Ramos (cell line): ENCODE measurements at regions not wholly inside any gene's neighbourhood (a gene's known extent, or its start where the extent isn't known, plus 50 kb on each side); places are given as distances from the start of the nearest gene placed in this dataset.

Experiments used
- in situ Hi-C: fragments of 300-500 bp; cut with MboI; formaldehyde crosslinking; loops from one replicate; pipeline ENCODE4 v1.14.3; 2022; ENCODE audit warnings: low sequenced_read_pairs; ENCODE audit not compliant: unreplicated experiment

GRCh38 chr2:57534358-57534757, 512.2 kb upstream of the VRK2 start:
- in situ Hi-C loops, result no loop called here

GRCh38 chr2:57536535-57537231, 509.9 kb upstream of the VRK2 start:
- in situ Hi-C loops, result no loop called here

GRCh38 chr2:57539761-57540160, 506.8 kb upstream of the VRK2 start:
- in situ Hi-C loops, result no loop called here

GRCh38 chr2:57542081-57542480, 504.5 kb upstream of the VRK2 start:
- in situ Hi-C loops, result no loop called here

- in situ Hi-C loops, result no loop called here
These were observed 503.4 kb upstream of the VRK2 start for GRCh38 chr2:57543211-57543610.

GRCh38 chr2:57544624-57545023, 502.0 kb upstream of the VRK2 start:
- in situ Hi-C loops, result no loop called here

GRCh38 chr2:57546478-57546877, 500.1 kb upstream of the VRK2 start:
- in situ Hi-C loops, result no loop called here

- in situ Hi-C loops, result no loop called here
These were observed 496.9 kb upstream of the VRK2 start for GRCh38 chr2:57549642-57550102.

GRCh38 chr2:57550912-57551311, 495.7 kb upstream of the VRK2 start:
- in situ Hi-C loops, result no loop called here

- in situ Hi-C loops, result no loop called here
These were observed 493.7 kb upstream of the VRK2 start for GRCh38 chr2:57552885-57553284.

- in situ Hi-C loops, result no loop called here
These were observed 492.3 kb upstream of the VRK2 start for GRCh38 chr2:57554348-57554747.

- in situ Hi-C loops, result no loop called here
These were observed 488.3 kb upstream of the VRK2 start for GRCh38 chr2:57558312-57558711.

GRCh38 chr2:57562495-57562894, 484.1 kb upstream of the VRK2 start:
- in situ Hi-C loops, result no loop called here

GRCh38 chr2:57563015-57563414, 483.6 kb upstream of the VRK2 start:
- in situ Hi-C loops, result no loop called here

GRCh38 chr2:57567245-57567644, 479.4 kb upstream of the VRK2 start:
- in situ Hi-C loops, result no loop called here

- in situ Hi-C loops, result no loop called here
These were observed 477.2 kb upstream of the VRK2 start for GRCh38 chr2:57569396-57569795.

GRCh38 chr2:57570961-57571360, 475.6 kb upstream of the VRK2 start:
- in situ Hi-C loops, result no loop called here

GRCh38 chr2:57575700-57576268, 470.8 kb upstream of the VRK2 start:
- in situ Hi-C loops, result no loop called here

- in situ Hi-C loops, result no loop called here
These were observed 469.6 kb upstream of the VRK2 start for GRCh38 chr2:57576983-57577382.

GRCh38 chr2:57597940-57598339, 448.7 kb upstream of the VRK2 start:
- in situ Hi-C loops, result no loop called here

- in situ Hi-C loops, result no loop called here
These were observed 448.1 kb upstream of the VRK2 start for GRCh38 chr2:57598551-57598950.

GRCh38 chr2:57602733-57603132, 443.9 kb upstream of the VRK2 start:
- in situ Hi-C loops, result no loop called here
